ENCODE measurements at regions not wholly inside any gene's neighbourhood (a gene's known extent, or its start where the extent isn't known, plus 50 kb on each side); places are given as distances from the start of the nearest gene placed in this dataset.

DNA sequence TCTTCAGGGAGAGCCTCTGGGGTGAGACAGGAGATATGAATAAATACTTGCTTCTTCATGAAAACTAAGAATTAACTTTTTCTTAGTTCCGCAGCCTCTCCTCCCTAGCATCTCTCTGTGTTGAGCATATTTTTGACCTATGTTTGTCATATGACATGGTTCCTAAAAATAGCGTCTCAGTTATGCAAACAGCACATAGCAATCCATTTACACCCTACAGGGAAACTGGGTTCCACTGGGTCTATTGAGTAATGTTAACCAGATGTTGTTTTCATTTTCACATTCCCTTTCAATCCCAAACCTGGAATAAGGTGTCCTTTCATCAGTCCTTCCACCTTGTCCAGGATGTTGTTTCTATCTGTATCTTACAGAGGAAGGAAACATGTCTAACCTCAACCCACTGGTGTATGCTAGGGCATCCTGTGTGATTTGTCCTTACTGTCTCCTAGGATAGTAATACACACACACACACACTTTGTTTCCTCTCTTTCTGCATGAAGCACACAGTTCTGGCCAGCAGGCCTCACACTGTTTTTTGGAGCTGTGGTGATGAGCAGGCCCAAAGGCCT, 1543.5 kb downstream of the AACS start:
- TF ChIP-seq FOS (IDR thresholded peaks at IDR 0.05; ENCODE audit: borderline replicate concordance, extremely low read depth, insufficient read length) (no peak), SMARCA5 (IDR thresholded peaks at IDR 0.05) (no peak), ESRRA (IDR thresholded peaks at IDR 0.05; ENCODE audit: low read length) (no peak), HDAC2 (IDR thresholded peaks at IDR 0.05) (no peak)
- TF ChIP-seq, protein P1, sequence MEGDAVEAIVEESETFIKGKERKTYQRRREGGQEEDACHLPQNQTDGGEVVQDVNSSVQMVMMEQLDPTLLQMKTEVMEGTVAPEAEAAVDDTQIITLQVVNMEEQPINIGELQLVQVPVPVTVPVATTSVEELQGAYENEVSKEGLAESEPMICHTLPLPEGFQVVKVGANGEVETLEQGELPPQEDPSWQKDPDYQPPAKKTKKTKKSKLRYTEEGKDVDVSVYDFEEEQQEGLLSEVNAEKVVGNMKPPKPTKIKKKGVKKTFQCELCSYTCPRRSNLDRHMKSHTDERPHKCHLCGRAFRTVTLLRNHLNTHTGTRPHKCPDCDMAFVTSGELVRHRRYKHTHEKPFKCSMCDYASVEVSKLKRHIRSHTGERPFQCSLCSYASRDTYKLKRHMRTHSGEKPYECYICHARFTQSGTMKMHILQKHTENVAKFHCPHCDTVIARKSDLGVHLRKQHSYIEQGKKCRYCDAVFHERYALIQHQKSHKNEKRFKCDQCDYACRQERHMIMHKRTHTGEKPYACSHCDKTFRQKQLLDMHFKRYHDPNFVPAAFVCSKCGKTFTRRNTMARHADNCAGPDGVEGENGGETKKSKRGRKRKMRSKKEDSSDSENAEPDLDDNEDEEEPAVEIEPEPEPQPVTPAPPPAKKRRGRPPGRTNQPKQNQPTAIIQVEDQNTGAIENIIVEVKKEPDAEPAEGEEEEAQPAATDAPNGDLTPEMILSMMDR (IDR thresholded peaks at IDR 0.05 in 2 of 3, conservative IDR thresholded peaks at IDR 0.05 in 1 of 3; ENCODE audit: control insufficient read depth in 2 of 3, extremely low read depth in 1 of 3, insufficient read depth in 1 of 3, low read depth in 3 of 3, low read length in 3 of 3): no peak
- TF ChIP-seq, protein P2, sequence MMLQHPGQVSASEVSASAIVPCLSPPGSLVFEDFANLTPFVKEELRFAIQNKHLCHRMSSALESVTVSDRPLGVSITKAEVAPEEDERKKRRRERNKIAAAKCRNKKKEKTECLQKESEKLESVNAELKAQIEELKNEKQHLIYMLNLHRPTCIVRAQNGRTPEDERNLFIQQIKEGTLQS (IDR thresholded peaks at IDR 0.05; ENCODE audit: borderline replicate concordance, extremely low read depth, low read depth, low read length): no peak
